ENCODE measurements at regions not wholly inside any gene's neighbourhood (a gene's known extent, or its start where the extent isn't known, plus 50 kb on each side); places are given as distances from the start of the nearest gene placed in this dataset.

GRCh38 chr3:186427627-186428281 is 65.7 kb upstream of the DGKG start:
- no peaks in the 10 kb centered on the region for H3K27me3 ChIP-seq
- TF ChIP-seq POLR2A (IDR thresholded peaks at IDR 0.05) = no peak
- TF ChIP-seq CTCF (IDR thresholded peaks at IDR 0.05) = no peak
- H3K36me3 ChIP-seq = no peaks in the 10 kb centered on the region
- H3K4me1 ChIP-seq = no peaks in the 10 kb centered on the region
- H3K4me3 ChIP-seq = no peak overlapping the region
- H3K9me3 ChIP-seq = no peaks in the 10 kb centered on the region
- H3K27ac ChIP-seq = peak overlapping the region in 2 of 4 donors; percentile 8 to 52
- no peak for DNase-seq

- Histone ChIP-seq H3K27ac (peak overlapping the region in 2 of 4 donors; percentile 33 to 38), H3K9me3 (no peaks in the 10 kb centered on the region), H3K36me3 (no peaks in the 10 kb centered on the region), H3K4me1 (no peaks in the 10 kb centered on the region), H3K27me3 (no peaks in the 10 kb centered on the region), H3K4me3 (no peak overlapping the region)
- TF ChIP-seq POLR2A (IDR thresholded peaks at IDR 0.05) = no peak
- peak in 1 of 6 experiments; percentile 17 for TF ChIP-seq CTCF (IDR thresholded peaks at IDR 0.05)
- no peak for DNase-seq
These were observed 64.0 kb upstream of the DGKG start for GRCh38 chr3:186425788-186426730.

GRCh38 chr3:186421946-186422345 is 59.9 kb upstream of the DGKG start:
- TF ChIP-seq POLR2A (IDR thresholded peaks at IDR 0.05) (no peak), CTCF (IDR thresholded peaks at IDR 0.05) (no peak)
- no peak overlapping the region for H3K27ac ChIP-seq
- H3K9me3 ChIP-seq = no peaks in the 10 kb centered on the region
- H3K4me1 ChIP-seq = no peaks in the 10 kb centered on the region
- no peaks in the 10 kb centered on the region for H3K36me3 ChIP-seq
- no peak for DNase-seq
- H3K4me3 ChIP-seq = no peak overlapping the region
- H3K27me3 ChIP-seq = no peaks in the 10 kb centered on the region

- H3K4me3 ChIP-seq = no peak overlapping the region
- H3K9me3 ChIP-seq = no peaks in the 10 kb centered on the region
- TF ChIP-seq CTCF (IDR thresholded peaks at IDR 0.05) = no peak
- TF ChIP-seq POLR2A (IDR thresholded peaks at IDR 0.05) = no peak
- no peaks in the 10 kb centered on the region for H3K27me3 ChIP-seq
- no peak for DNase-seq
- H3K27ac ChIP-seq = no peak overlapping the region
- peaks cover 0 to 5% (median 0%) of the 10 kb centered on the region in 4 donors for H3K4me1 ChIP-seq
- no peaks in the 10 kb centered on the region for H3K36me3 ChIP-seq
These were observed 56.7 kb upstream of the DGKG start for GRCh38 chr3:186418671-186419145.

DNA sequence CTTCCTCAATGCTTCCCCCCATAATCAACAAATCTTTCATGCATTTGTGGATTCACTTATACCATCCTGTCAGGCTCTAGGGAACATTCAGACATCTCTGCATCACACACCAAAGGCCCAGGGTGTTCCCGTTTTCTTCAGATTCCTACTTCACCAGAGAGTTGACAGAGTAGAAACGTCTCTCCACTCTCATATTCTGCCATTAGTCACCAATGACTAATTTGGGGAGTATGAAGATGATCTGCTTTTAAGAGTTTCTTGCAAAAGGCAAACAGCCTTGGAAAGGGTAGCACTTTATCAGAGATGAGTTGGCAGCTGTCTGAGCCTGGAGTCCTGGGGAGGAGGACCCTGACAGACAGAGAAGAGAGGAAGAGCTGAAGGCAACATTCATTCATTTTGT is 55.8 kb upstream of the DGKG start:
- TF ChIP-seq POLR2A (IDR thresholded peaks at IDR 0.05) = no peak
- no peak for TF ChIP-seq CTCF (IDR thresholded peaks at IDR 0.05)
- Histone ChIP-seq H3K4me3 (no peak overlapping the region), H3K4me1 (peaks cover 0 to 10% (median 0%) of the 10 kb centered on the region in 4 donors), H3K36me3 (no peaks in the 10 kb centered on the region), H3K27ac (no peak overlapping the region), H3K9me3 (no peaks in the 10 kb centered on the region), H3K27me3 (no peaks in the 10 kb centered on the region)
- no peak for DNase-seq
